COLO829 (cell line): ENCODE measurements at regions not wholly inside any gene's neighbourhood (a gene's known extent, or its start where the extent isn't known, plus 50 kb on each side); places are given as distances from the start of the nearest gene placed in this dataset.

Experiments
- DNase-seq: peaks from one replicate; pipeline ENCODE4 v3.0.0; 2012; ENCODE audit warnings: low spot score

DNA sequence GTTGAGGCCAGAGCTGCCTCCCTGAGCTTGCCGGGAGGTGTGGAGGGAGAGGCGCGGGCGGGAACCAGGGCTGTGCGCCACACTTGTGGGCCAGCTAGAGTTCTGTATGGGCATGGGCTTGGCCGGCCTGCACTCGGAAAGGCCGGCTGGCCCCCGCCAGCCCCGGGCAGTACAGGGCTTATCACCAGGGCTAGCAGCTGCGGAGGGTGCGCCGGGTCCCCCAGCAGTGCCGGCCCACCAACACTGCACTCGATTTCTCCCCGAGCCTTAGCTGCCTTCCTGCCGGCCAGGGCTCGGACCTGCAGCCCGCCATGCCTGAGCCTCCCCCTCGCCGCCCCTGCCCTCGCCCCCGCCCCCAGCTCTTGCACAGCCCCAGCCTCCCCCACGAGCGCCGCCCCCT lies 472.7 kb downstream of the TFAP2A start:
- DNase-seq, result no peak

- DNase-seq, result peak; percentile 45
Measured at GRCh38 chr6:9938801-9939200, 476.1 kb downstream of the TFAP2A start.

GRCh38 chr6:9937031-9937763 lies 477.7 kb downstream of the TFAP2A start:
- DNase-seq, result no peak

GRCh38 chr6:9936551-9936950 lies 478.3 kb downstream of the TFAP2A start:
- no peak for DNase-seq

- DNase-seq, result no peak
Measured at GRCh38 chr6:9933677-9934076, 481.2 kb downstream of the TFAP2A start.

- DNase-seq, result no peak
Measured at GRCh38 chr6:9927275-9927674, 487.6 kb downstream of the TFAP2A start.

DNA sequence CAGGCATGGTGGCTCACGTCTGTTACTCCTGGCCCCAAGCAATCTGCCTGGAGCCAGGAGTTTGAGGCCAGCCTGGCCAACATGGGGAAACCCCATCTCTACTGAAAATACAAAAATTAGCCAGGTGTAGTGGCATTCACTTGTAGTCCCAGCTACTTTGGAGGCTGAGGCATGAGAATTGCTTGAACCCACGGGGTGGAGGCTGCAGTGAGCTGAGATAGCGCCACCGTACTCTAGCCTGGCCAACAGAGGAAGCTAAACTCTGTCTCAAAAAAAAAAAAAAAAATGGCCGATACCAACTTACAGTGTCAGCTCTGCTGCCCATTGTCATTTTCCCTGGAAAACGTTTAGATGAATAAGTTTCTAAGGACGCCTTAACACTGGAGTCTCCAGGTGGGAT lies 489.9 kb downstream of the TFAP2A start:
- no peak for DNase-seq

DNA sequence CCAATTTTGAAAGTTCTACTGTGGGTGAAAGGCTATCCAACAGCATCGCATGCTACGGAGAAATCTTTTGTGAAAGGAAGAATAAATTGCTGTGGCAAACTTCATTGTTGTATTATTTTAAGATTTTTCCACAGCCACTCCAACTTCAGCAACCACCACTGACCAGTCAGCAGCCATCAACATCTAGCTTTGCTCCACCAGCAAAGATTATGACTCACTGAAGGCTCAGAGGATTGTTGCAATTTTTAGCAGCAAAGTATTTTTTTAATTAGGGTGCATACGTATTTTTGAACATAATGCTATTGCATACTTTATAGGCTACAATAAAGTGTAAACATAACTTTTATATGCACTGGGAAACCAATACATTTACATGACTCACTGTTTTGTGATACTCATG lies 493.5 kb downstream of the TFAP2A start:
- no peak for DNase-seq

GRCh38 chr6:9914951-9915350 lies 499.9 kb downstream of the TFAP2A start:
- DNase-seq, result no peak

GRCh38 chr6:9901376-9901775 lies 513.5 kb downstream of the TFAP2A start:
- no peak for DNase-seq

- no peak for DNase-seq
Measured at GRCh38 chr6:9896806-9897205, 518.1 kb downstream of the TFAP2A start.

GRCh38 chr6:9890893-9891292 lies 524.0 kb downstream of the TFAP2A start:
- DNase-seq, result no peak

DNA sequence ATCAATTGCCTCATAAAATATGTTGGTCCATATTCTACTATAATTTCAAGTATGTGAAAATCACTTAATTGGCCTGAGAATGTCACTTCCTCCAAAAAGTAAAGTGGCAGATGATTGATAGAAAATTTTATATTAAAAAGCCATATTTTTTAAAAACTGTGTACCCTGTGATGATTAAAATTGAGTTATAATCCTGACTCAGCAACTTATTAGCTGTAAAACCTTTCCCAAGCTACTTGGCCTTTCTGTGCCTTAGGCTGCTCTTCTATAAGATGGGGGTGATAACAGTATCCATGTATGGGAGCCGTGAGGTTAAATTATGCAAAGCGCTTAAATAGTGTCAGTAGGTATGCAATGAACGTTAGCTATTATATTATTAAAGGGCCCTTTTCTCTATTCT lies 524.4 kb downstream of the TFAP2A start:
- no peak for DNase-seq

DNA sequence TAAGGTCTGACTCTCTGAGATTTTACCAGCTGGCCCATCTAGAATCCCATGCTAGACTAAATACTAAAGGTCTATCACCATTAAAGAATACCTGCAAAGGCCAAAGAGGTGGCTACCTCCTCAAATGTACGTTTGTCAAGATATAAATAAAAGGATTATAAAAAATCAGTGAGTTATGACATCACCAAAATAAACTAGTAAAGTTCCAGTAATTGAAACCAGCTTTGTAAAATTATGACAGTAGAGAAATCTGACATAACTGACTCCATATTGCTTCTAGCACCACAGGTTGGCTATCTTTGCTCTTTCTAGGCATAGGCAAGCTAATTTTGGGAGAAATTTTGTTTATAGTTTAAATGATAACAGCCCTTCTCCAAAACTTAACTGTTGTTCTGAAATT lies 536.3 kb downstream of the TFAP2A start:
- no peak for DNase-seq

- DNase-seq, result peak; percentile 10
Measured at GRCh38 chr6:9875605-9876353, 539.1 kb downstream of the TFAP2A start.

- DNase-seq, result no peak
Measured at GRCh38 chr6:9862603-9863167, 552.2 kb downstream of the TFAP2A start.

- DNase-seq, result no peak
Measured at GRCh38 chr6:9851541-9852380, 563.1 kb downstream of the TFAP2A start.

DNA sequence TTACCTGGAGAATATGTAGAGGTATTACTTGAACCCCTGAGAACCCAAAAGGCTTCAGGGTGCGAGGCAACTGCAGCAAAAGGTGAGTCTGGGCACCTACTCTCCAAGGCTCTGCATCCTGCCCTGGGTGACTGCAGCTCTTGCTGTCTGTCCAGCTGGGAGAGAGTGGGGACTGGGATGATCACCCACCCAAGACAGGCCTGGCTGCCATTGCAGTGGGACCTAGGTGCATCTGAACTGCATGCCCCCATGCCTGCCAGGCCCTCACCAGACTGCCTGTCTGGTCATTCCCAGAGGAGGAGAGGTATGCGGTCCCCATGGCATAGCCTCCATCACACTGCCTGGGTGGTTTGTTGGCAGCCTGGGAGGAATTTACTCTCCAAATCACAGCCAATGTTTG lies 563.9 kb downstream of the TFAP2A start:
- no peak for DNase-seq

- DNase-seq, result no peak
Measured at GRCh38 chr6:9848094-9848493, 566.8 kb downstream of the TFAP2A start.

DNA sequence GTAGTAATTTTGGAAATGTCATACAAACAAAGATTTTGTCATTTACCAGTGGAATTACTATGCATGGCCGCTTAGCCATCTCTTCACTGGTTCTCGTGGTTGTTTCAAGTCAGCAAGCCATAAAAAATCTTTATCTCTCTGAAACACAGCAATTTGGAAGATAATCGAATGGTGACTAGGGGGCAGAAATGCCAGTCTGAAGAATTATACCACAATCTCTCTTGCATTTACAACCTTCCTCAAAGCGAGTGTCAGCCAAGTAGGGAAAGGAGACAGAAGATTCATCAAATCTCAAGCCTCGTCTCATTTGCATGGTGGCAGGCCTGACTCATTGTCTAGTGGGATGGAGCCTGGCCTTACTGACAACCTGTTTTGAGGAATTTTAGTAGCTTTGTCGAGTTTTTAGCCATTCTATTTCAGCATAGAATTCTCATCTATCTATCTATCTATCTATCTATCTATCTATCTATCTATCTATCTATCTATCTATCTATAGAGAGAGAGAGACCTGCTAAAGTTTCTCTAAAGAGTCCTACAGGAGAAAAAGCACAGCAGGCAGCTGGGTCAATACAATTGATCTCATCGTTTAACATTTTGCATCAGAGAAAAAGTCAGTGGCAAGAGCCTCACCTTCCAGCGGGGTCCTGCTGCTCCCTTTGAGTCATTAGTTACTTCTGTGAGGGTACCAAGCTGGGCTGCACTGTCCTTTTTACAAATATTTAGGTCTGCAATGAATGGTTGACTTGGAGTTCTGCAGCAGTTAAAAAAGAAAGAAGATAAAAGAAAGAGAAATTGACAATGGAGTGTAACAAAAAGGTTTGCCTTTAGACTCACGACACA lies 572.8 kb downstream of the TFAP2A start:
- no peak for DNase-seq

DNA sequence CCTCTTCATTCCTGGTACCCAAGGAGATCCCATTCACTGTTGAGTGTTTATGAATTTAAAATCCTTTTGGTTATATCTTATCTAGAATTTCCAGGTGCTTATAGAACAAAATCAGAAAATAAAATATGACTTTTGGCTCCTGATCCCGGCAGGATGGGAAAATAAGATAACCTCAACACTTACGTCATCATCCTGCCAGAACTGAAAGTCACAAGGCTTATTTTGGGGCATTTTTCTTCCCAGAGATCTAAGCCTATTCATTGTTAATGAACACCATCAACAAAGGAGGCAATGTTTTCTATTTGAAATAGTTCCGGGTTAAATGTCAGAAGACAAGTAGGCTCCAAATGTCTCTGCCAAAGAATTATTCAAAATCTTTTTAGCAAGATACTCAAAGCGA lies 580.6 kb downstream of the TFAP2A start:
- DNase-seq, result peak; percentile 86

DNA sequence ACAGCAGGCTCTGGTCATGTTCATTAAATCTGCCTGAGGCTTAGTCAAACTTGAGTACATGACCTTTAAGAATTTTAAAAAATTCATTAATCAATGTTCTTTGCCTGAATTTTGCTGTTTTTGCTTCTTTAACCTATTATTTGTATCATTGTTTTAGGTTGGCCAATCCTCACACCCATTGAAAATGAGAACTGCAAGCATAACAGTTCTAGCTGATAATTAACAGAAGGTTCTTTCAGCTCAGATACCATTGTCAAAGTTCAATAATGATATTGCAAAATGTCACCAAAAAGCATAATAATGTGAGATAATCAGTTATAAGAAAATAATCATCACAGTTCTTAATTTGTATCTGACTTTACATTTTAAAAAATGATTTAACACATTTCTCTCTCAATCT lies 583.1 kb downstream of the TFAP2A start:
- no peak for DNase-seq
